ENCODE measurements at regions not wholly inside any gene's neighbourhood (a gene's known extent, or its start where the extent isn't known, plus 50 kb on each side); places are given as distances from the start of the nearest gene placed in this dataset.

DNA sequence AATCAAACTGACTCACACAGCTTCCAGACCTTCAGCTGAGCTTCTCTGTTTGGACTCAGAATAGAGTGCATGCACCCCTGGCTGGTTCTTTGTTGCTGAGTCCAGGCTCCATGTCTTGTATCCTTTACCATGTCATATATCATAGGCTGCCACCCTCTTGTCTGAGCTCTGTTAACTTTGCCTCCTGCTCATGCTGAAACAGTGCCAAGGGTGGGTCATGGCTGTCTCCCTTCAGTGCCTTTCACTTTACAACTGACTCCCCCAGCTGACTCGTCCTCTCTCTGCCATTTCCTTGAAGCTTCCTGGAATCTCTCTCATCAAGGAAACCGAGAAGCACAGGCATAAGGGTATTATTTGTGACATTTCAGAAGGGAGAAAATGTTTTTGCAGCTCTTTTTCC lies 885.3 kb downstream of the TTLL7 start:
- Histone ChIP-seq H3K36me3 (no peaks in the 10 kb centered on the region), H3K4me3 (no peak overlapping the region), H3K27me3 (no peaks in the 10 kb centered on the region), H3K27ac (no peak overlapping the region), H3K4me1 (no peaks in the 10 kb centered on the region), H3K9me3 (no peaks in the 10 kb centered on the region)
- DNase-seq, result no peak
- intact Hi-C loops (cut with DNase I; ENCODE audit: low total_unique reads) (no loop called here), in situ Hi-C loops (cut with MboI; ENCODE audit: low sequenced_read_pairs in 4 of 4) (no loop called here)
- no peak for ATAC-seq
- TF ChIP-seq, protein P1, sequence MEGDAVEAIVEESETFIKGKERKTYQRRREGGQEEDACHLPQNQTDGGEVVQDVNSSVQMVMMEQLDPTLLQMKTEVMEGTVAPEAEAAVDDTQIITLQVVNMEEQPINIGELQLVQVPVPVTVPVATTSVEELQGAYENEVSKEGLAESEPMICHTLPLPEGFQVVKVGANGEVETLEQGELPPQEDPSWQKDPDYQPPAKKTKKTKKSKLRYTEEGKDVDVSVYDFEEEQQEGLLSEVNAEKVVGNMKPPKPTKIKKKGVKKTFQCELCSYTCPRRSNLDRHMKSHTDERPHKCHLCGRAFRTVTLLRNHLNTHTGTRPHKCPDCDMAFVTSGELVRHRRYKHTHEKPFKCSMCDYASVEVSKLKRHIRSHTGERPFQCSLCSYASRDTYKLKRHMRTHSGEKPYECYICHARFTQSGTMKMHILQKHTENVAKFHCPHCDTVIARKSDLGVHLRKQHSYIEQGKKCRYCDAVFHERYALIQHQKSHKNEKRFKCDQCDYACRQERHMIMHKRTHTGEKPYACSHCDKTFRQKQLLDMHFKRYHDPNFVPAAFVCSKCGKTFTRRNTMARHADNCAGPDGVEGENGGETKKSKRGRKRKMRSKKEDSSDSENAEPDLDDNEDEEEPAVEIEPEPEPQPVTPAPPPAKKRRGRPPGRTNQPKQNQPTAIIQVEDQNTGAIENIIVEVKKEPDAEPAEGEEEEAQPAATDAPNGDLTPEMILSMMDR (IDR thresholded peaks at IDR 0.05 in 4 of 5, conservative IDR thresholded peaks at IDR 0.05 in 1 of 5), result no peak
- TF ChIP-seq POLR2A (IDR thresholded peaks at IDR 0.05), result no peak

DNA sequence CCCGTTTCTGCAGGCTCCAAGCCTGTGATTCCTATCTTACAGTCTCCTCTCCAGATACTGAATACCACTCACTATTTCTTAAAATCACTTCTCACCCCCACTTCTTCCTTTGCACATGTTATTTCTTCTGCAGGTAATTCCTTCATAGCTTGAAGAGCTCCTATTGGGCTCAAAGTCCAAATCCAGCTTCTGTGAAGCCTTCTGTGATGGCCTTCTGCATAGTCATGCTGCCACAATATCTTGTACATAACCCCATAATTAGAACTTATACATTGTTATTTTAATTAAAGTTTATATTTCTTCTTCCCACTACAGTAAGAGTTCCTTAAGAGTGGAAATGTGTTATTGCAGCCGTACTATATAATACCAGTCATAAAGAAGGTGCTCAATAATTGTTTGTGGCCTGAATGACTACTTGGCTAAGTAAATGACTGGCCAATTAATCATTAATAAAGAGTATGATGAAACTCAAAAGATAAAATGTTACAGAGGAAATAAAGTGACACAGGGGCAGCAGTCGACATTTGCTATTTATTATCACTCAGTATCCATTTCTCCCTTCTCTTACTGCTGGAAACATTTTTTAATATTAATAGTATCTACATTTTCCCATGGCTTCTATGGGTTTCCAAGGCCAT lies 886.6 kb downstream of the TTLL7 start:
- in situ Hi-C loops (cut with MboI; ENCODE audit: low sequenced_read_pairs in 4 of 4), result no loop called here

DNA sequence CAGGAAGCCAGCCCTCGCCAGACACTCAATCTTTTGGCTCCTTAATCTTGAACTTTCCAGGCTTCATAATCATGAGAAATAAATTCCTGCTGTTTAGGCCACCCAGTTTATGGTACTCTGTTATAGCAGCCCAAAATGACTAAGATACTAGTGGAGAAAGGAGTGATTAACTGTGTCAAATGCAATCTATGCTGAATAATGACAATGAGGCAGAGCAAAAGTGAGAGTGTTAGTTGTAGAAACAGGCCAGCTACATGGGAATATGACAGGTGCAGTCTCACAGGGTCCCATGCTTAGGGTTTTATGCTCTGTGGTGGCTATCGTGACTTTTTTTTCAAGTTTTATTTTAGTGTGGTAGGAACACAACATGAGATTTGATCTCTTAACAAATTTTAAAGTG lies 888.8 kb downstream of the TTLL7 start:
- in situ Hi-C loops (cut with MboI; ENCODE audit: low sequenced_read_pairs in 4 of 4), result no loop called here
- no peak overlapping the region for H3K4me3 ChIP-seq
- TF ChIP-seq, protein P1 (IDR thresholded peaks at IDR 0.05 in 4 of 5, conservative IDR thresholded peaks at IDR 0.05 in 1 of 5), result no peak
- no peak for TF ChIP-seq POLR2A (IDR thresholded peaks at IDR 0.05)
- intact Hi-C loops (cut with DNase I; ENCODE audit: low total_unique reads), result no loop called here
- H3K27me3 ChIP-seq, result no peaks in the 10 kb centered on the region
- no peaks in the 10 kb centered on the region for H3K4me1 ChIP-seq
- no peaks in the 10 kb centered on the region for H3K9me3 ChIP-seq
- no peak for ATAC-seq
- no peak overlapping the region for H3K27ac ChIP-seq
- H3K36me3 ChIP-seq, result no peaks in the 10 kb centered on the region
- no peak for DNase-seq

More for the DNA sequence above, 886.6 kb downstream of the TTLL7 start:
- no peak for DNase-seq
- intact Hi-C loops (cut with DNase I; ENCODE audit: low total_unique reads), result no loop called here
- ATAC-seq, result no peak
- no peaks in the 10 kb centered on the region for H3K36me3 ChIP-seq
- no peaks in the 10 kb centered on the region for H3K27me3 ChIP-seq
- no peaks in the 10 kb centered on the region for H3K9me3 ChIP-seq
- no peak overlapping the region for H3K4me3 ChIP-seq
- no peak for TF ChIP-seq POLR2A (IDR thresholded peaks at IDR 0.05)
- TF ChIP-seq, protein P1 (IDR thresholded peaks at IDR 0.05 in 4 of 5, conservative IDR thresholded peaks at IDR 0.05 in 1 of 5), result no peak
- H3K4me1 ChIP-seq, result no peaks in the 10 kb centered on the region
- no peak overlapping the region for H3K27ac ChIP-seq

DNA sequence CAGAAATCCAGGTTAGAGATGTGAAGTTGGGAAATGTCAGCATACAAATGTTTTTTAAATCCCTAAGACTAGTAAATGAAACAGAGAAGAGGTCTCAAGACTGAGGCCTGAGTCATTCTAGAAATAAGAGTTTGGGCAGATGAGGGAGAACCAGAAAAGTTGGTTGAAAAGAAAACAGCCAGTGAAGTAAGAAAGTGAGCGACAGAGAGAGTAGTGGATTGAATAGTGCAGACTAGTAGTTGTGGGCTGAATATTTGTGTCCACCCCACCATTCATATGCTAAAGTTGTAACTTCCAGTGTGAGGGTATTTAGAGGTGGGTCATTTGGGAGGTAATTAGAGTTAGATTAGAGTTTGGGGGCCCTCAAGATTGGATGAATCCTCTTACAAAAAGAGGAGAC lies 889.2 kb downstream of the TTLL7 start:
- intact Hi-C loops (cut with DNase I; ENCODE audit: low total_unique reads), result no loop called here
- ATAC-seq, result no peak
- no peak overlapping the region for H3K4me3 ChIP-seq
- H3K9me3 ChIP-seq, result no peaks in the 10 kb centered on the region
- TF ChIP-seq, protein P1 (IDR thresholded peaks at IDR 0.05 in 4 of 5, conservative IDR thresholded peaks at IDR 0.05 in 1 of 5), result no peak
- no peak for TF ChIP-seq POLR2A (IDR thresholded peaks at IDR 0.05)
- no peaks in the 10 kb centered on the region for H3K36me3 ChIP-seq
- in situ Hi-C loops (cut with MboI; ENCODE audit: low sequenced_read_pairs in 4 of 4), result no loop called here
- DNase-seq, result no peak
- no peak overlapping the region for H3K27ac ChIP-seq
- H3K4me1 ChIP-seq, result no peaks in the 10 kb centered on the region
- H3K27me3 ChIP-seq, result no peaks in the 10 kb centered on the region

DNA sequence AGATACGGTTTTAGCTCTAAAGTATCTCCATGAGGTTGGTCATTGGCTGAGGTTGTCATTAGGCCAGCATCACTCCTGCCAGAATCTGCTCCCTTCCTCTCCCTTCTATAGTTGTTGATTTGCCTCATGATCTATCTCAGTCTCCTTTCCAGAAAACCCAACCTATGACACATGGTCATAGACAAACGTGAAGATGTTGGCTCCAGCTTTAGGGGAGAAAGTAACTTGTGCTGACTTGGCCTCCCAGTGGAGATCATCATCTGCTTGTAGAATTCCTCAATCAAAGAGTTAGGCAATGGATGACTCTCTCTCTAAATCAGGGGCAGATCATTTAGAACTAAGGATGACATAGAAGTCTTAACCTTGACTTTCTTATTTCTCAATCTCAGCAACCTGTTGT lies 894.4 kb downstream of the TTLL7 start:
- in situ Hi-C loops (cut with MboI; ENCODE audit: low sequenced_read_pairs in 4 of 4), result no loop called here

More for the DNA sequence above, 894.4 kb downstream of the TTLL7 start:
- Histone ChIP-seq H3K27me3 (no peaks in the 10 kb centered on the region), H3K4me3 (no peak overlapping the region), H3K27ac (no peak overlapping the region), H3K9me3 (no peaks in the 10 kb centered on the region), H3K4me1 (no peaks in the 10 kb centered on the region), H3K36me3 (no peaks in the 10 kb centered on the region)
- DNase-seq (no peak), ATAC-seq (no peak)
- TF ChIP-seq POLR2A (IDR thresholded peaks at IDR 0.05), result no peak
- TF ChIP-seq, protein P1 (IDR thresholded peaks at IDR 0.05 in 4 of 5, conservative IDR thresholded peaks at IDR 0.05 in 1 of 5), result no peak
- intact Hi-C loops (cut with DNase I; ENCODE audit: low total_unique reads), result no loop called here

All from gastrocnemius medialis (tissue), 4 donors.